IMR-90 (cell line): ENCODE measurements at regions not wholly inside any gene's neighbourhood (a gene's known extent, or its start where the extent isn't known, plus 50 kb on each side); places are given as distances from the start of the nearest gene placed in this dataset.

ENCODE experiments used
- ATAC-seq: fragments of 200-7000 bp; cut with Tn5 transposase; 2 replicates; pipeline ENCODE4 v1.9.1; 2020; ENCODE audit warnings: low read depth, mild to moderate bottlenecking, moderate library complexity
- BruUV-seq: library from RNA; stranded (reverse); fragments of 400-500 nt; replicated peaks from 2 replicates; lab custom pipeline; 2021; lab: Mats Ljungman, UMichigan
- CTCF ChIA-PET: fragments of 300-600 bp; formaldehyde crosslinking; extraction: SDS; loops from one replicate; lab custom pipeline; 2021; ENCODE audit warnings: antibody characterized with exemption; lab: Yijun Ruan, JAX
- POLR2A ChIA-PET: fragments of 300-600 bp; sonication (Branson Sonifier 250); formaldehyde crosslinking; loops from one replicate; lab custom pipeline; 2022; ENCODE audit warnings: antibody characterized with exemption; ENCODE audit not compliant: unreplicated experiment; lab: Charles Lee
- DNase-seq: peaks from one replicate; pipeline ENCODE4 v3.0.0; 2013
- H2AFZ ChIP-seq: replicated peaks from 2 replicates; pipeline ENCODE3; 2013; ENCODE audit warnings: low read length, mild to moderate bottlenecking; ENCODE audit not compliant: poor library complexity
- H2AK5ac ChIP-seq: 2 replicates; pipeline ENCODE4 v1.6.1; 2013; ENCODE audit warnings: low read depth, low read length, inconsistent platforms
- H2AK9ac ChIP-seq: replicated peaks from 2 replicates; pipeline ENCODE3; 2013; ENCODE audit warnings: mild to moderate bottlenecking, low read depth, low read length, moderate library complexity; ENCODE audit not compliant: poor library complexity
- H2BK120ac ChIP-seq: 2 replicates; pipeline ENCODE4 v1.6.1; 2013; ENCODE audit warnings: low read depth, low read length, inconsistent platforms
- H2BK15ac ChIP-seq: 3 replicates; pipeline ENCODE4 v1.6.1; 2013; ENCODE audit warnings: low read depth, low read length, inconsistent platforms
- H2BK20ac ChIP-seq: 2 replicates; pipeline ENCODE4 v1.6.1; 2013; ENCODE audit warnings: low read depth, mild to moderate bottlenecking, inconsistent platforms, low read length, moderate library complexity
- H2BK5ac ChIP-seq: 2 replicates; pipeline ENCODE4 v1.6.1; 2013; ENCODE audit warnings: mild to moderate bottlenecking, low read depth, low read length, inconsistent platforms; ENCODE audit not compliant: poor library complexity, severe bottlenecking
- H3K14ac ChIP-seq: replicated peaks from 2 replicates; pipeline ENCODE4 v1.6.1; 2013; ENCODE audit warnings: low read depth, low read length, inconsistent platforms
- H3K18ac ChIP-seq: 2 replicates; pipeline ENCODE4 v1.6.1; 2013; ENCODE audit warnings: low read depth, low read length, control low read depth
- H3K23ac ChIP-seq: 2 replicates; pipeline ENCODE4 v1.6.1; 2013; ENCODE audit warnings: low read depth, low read length, inconsistent platforms
- H3K27ac ChIP-seq: 2 replicates; pipeline ENCODE4 v1.5.1; 2013; ENCODE audit warnings: mild to moderate bottlenecking, control low read depth, low read length; ENCODE audit not compliant: insufficient read depth
- H3K27me3 ChIP-seq: 2 replicates; pipeline ENCODE4 v1.6.1; 2013; ENCODE audit warnings: low read length; ENCODE audit not compliant: control insufficient read depth, insufficient read depth
- H3K36me3 ChIP-seq: 2 replicates; pipeline ENCODE4 v1.6.1; 2013; ENCODE audit warnings: low read length, mixed read lengths; ENCODE audit not compliant: control insufficient read depth, insufficient read depth
- H3K4ac ChIP-seq: 2 replicates; pipeline ENCODE4 v1.6.1; 2013; ENCODE audit warnings: low read depth, low read length, inconsistent platforms
- H3K4me1 ChIP-seq: 2 replicates; pipeline ENCODE4 v1.6.1; 2013; ENCODE audit warnings: low read length, mixed read lengths; ENCODE audit not compliant: control insufficient read depth, insufficient read depth
- H3K4me2 ChIP-seq: 2 replicates; pipeline ENCODE4 v1.6.1; 2013; ENCODE audit warnings: low read depth, mild to moderate bottlenecking, control low read depth, low read length, moderate library complexity
- H3K4me3 ChIP-seq: 2 replicates; pipeline ENCODE4 v1.5.1; 2013; ENCODE audit warnings: low read depth, mild to moderate bottlenecking, control low read depth, low read length, moderate library complexity; ENCODE audit not compliant: insufficient read depth
- H3K56ac ChIP-seq: 2 replicates; pipeline ENCODE4 v1.6.1; 2013; ENCODE audit warnings: low read length, inconsistent platforms; ENCODE audit not compliant: insufficient read depth; ENCODE audit errors: extremely low read depth
- H3K79me1 ChIP-seq, 2 experiments: 2 replicates each; pipeline ENCODE4 v1.6.1; 2013; ENCODE audit warnings: low read length in 2 of 2, inconsistent platforms in 1 of 2, low read depth in 1 of 2
- H3K9ac ChIP-seq: 2 replicates; pipeline ENCODE4 v1.6.1; 2013; ENCODE audit warnings: low read depth, low read length, control low read depth
- H3K9me1 ChIP-seq: 2 replicates; pipeline ENCODE4 v1.6.1; 2013; ENCODE audit warnings: low read length, inconsistent platforms; ENCODE audit not compliant: insufficient read depth
- H3K9me3 ChIP-seq: 2 replicates; pipeline ENCODE4 v1.6.1; 2013; ENCODE audit warnings: low read length; ENCODE audit not compliant: control insufficient read depth, insufficient read depth
- H4K20me1 ChIP-seq: 2 replicates; pipeline ENCODE4 v1.6.1; 2013; ENCODE audit warnings: low read length, inconsistent platforms; ENCODE audit not compliant: insufficient read depth
- H4K5ac ChIP-seq: 2 replicates; pipeline ENCODE4 v1.6.1; 2013; ENCODE audit warnings: mild to moderate bottlenecking, low read depth, low read length, control low read depth
- H4K8ac ChIP-seq, 2 experiments: 2 replicates each; pipeline ENCODE4 v1.6.1; 2013; ENCODE audit warnings: low read depth in 2 of 2, low read length in 2 of 2, control low read depth in 1 of 2, inconsistent platforms in 1 of 2
- H4K91ac ChIP-seq: 2 replicates; pipeline ENCODE4 v1.6.1; 2013; ENCODE audit warnings: low read depth, low read length, inconsistent platforms; ENCODE audit not compliant: insufficient read depth
- BHLHE40 ChIP-seq: fragments of 150-350 bp; IDR thresholded peaks from 2 replicates; pipeline ENCODE4 v1.6.1; 2016; ENCODE audit warnings: mild to moderate bottlenecking, low read depth, low read length
- CEBPB ChIP-seq: IDR thresholded peaks from 2 replicates; pipeline ENCODE4 v1.6.1; 2012; ENCODE audit warnings: low read depth, low read length, improper control_type of control experiment
- CHD1 ChIP-seq: IDR thresholded peaks from 2 replicates; pipeline ENCODE4 v1.6.1; 2012; ENCODE audit warnings: low read depth, low read length, improper control_type of control experiment
- FOS ChIP-seq: fragments of 150-350 bp; IDR thresholded peaks from 2 replicates; pipeline ENCODE4 v1.6.1; 2016; ENCODE audit warnings: low read depth, low read length
- MAFK ChIP-seq: IDR thresholded peaks from 2 replicates; pipeline ENCODE4 v1.6.1; 2012; ENCODE audit warnings: low read depth, low read length, improper control_type of control experiment
- MAZ ChIP-seq: IDR thresholded peaks from 2 replicates; pipeline ENCODE4 v1.6.1; 2012; ENCODE audit warnings: low read depth, mild to moderate bottlenecking, low read length, improper control_type of control experiment, moderate library complexity, borderline replicate concordance
- MXI1 ChIP-seq: IDR thresholded peaks from 2 replicates; pipeline ENCODE4 v1.6.1; 2012; ENCODE audit warnings: low read depth, mild to moderate bottlenecking, low read length, moderate library complexity, borderline replicate concordance
- NFE2L2 ChIP-seq: fragments of 150-350 bp; IDR thresholded peaks from 2 replicates; pipeline ENCODE4 v1.6.1; 2016; ENCODE audit warnings: low read depth, mild to moderate bottlenecking, low read length
- POLR2A ChIP-seq: IDR thresholded peaks from 2 replicates; pipeline ENCODE4 v1.6.1; 2012; ENCODE audit warnings: mild to moderate bottlenecking, low read depth, low read length
- RAD21 ChIP-seq: IDR thresholded peaks from 2 replicates; pipeline ENCODE4 v1.6.1; 2012; ENCODE audit warnings: low read length, improper control_type of control experiment
- RCOR1 ChIP-seq: IDR thresholded peaks from 2 replicates; pipeline ENCODE4 v1.6.1; 2012; ENCODE audit warnings: mild to moderate bottlenecking, low read length, improper control_type of control experiment; ENCODE audit not compliant: insufficient replicate concordance
- RFX5 ChIP-seq: IDR thresholded peaks from 2 replicates; pipeline ENCODE4 v1.8.0; 2012; ENCODE audit warnings: low read depth, mild to moderate bottlenecking, low read length, moderate library complexity
- SMC3 ChIP-seq: fragments of 150-350 bp; IDR thresholded peaks from 2 replicates; pipeline ENCODE4 v1.6.1; 2016; ENCODE audit warnings: low read depth, mild to moderate bottlenecking, antibody characterized with exemption, low read length, moderate library complexity
- WGBS, 2 experiments: methylation state at CpG; one replicate each; pipeline versions ENCODE4 v1.1.5 to v1.1.7; 2013; ENCODE audit warnings: missing lambda C conversion rate in 2 of 2; ENCODE audit not compliant: insufficient read length in 1 of 2; ENCODE audit errors: extremely low coverage in 2 of 2; 5-methylcytosine and 5-hydroxymethylcytosine counted together
- dilution Hi-C: fragments of 300-500 bp; cut with HindIII; formaldehyde crosslinking; loops from one replicate; pipeline ENCODE4 v1.14.3; 2018; ENCODE audit warnings: low sequenced_read_pairs; ENCODE audit not compliant: unreplicated experiment
- in situ Hi-C: fragments of 300-500 bp; cut with MboI; formaldehyde crosslinking; loops from 3 replicates; pipeline ENCODE4 v1.14.3; 2019; ENCODE audit warnings: low sequenced_read_pairs, inconsistent platforms, mixed read lengths
- intact Hi-C: fragments of 100-400 bp; cut with micrococcal nuclease; formaldehyde crosslinking; loops from 2 replicates; pipeline ENCODE4 v1.10.0; 2022
- TF ChIP-seq, protein P1 (sequence below): fragments of 150-350 bp; IDR thresholded peaks from 2 replicates; pipeline ENCODE4 v1.6.1; 2016; ENCODE audit warnings: low read depth, mild to moderate bottlenecking, low read length, moderate library complexity, borderline replicate concordance
- TF ChIP-seq, protein P2 (sequence below): conservative IDR thresholded peaks from 2 replicates; pipeline ENCODE4 v1.5.1; 2012; ENCODE audit warnings: mild to moderate bottlenecking, low read depth, low read length, improper control_type of control experiment
- TF ChIP-seq, protein P3 (sequence below): fragments of 150-350 bp; IDR thresholded peaks from 2 replicates; pipeline ENCODE4 v1.6.1; 2017; ENCODE audit warnings: mild to moderate bottlenecking, antibody characterized with exemption, low read length, low read depth

DNA sequence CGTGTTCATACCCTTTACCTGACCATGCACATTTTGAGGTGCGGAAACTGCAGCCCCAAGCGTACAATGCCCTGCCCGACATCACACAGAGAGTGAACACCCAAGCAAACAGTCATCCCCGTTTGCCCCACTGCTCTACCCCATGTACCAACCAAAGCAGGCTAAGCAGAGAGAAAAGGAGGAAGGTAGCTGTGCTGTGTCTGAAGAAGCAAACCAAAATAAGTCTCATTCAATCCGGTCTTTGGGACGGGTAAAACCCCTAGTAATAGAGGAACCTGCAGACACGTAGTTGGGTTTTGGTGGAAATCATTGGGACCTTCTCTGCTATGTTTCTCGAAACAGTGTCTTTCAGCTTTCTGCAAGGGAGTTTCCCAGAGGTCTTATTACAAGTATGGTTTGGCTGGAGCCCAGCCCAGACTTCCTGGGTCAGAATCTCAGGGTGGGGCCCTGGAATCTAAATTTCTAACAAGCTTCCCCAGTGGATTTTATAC is 164.6 kb upstream of the HES1 start:
- Histone ChIP-seq H3K4me2 (no peak overlapping the region), H2AFZ (no peak overlapping the region), H4K20me1 (no peaks in the 10 kb centered on the region), H3K9me1 (no peaks in the 10 kb centered on the region), H2BK120ac (no peak overlapping the region), H3K4me1 (peaks cover 5% of the 10 kb centered on the region; the same call in 1 of the 2 replicates), H4K5ac (no peak overlapping the region), H3K27me3 (peaks cover 33% of the 10 kb centered on the region), H3K14ac (no peak overlapping the region), H3K4me3 (no peak overlapping the region), H3K27ac (no peak overlapping the region), H3K23ac (no peak overlapping the region), H3K4ac (no peak overlapping the region), H2AK5ac (no peak overlapping the region), H3K79me1 (no peaks in the 10 kb centered on the region), H3K36me3 (no peaks in the 10 kb centered on the region), H3K18ac (no peak overlapping the region), H4K8ac (no peak overlapping the region), H2BK5ac (no peak overlapping the region), H2BK15ac (no peak overlapping the region), H2BK20ac (no peak overlapping the region), H4K91ac (no peak overlapping the region), H2AK9ac (no peak overlapping the region), H3K9ac (no peak overlapping the region), H3K9me3 (no peaks in the 10 kb centered on the region), H3K56ac (no peak overlapping the region)
- BruUV-seq: no TSS peak
- ChIA-PET POLR2A (no interaction called here), CTCF (interaction anchor here (0.6 to 0.8 kb wide), 2 partner anchors 9 to 16 kb away, joined by 3 read pairs; no protein-coding TSS in a partner anchor)
- 87% methylated on average over 3 of the region's 9 CpGs; no CpG with 5 or more reads in 1 of the 2 experiments for WGBS, 2 experiments
- intact Hi-C loops: no loop called here
- no peak for ATAC-seq
- no peak for DNase-seq
- TF ChIP-seq RAD21 (no peak), SMC3 (no peak), RCOR1 (no peak), MAFK (no peak), MAZ (no peak), MXI1 (no peak), BHLHE40 (no peak), POLR2A (no peak), CEBPB (no peak), NFE2L2 (no peak), RFX5 (no peak), CHD1 (no peak), FOS (no peak)
- TF ChIP-seq, protein P1, sequence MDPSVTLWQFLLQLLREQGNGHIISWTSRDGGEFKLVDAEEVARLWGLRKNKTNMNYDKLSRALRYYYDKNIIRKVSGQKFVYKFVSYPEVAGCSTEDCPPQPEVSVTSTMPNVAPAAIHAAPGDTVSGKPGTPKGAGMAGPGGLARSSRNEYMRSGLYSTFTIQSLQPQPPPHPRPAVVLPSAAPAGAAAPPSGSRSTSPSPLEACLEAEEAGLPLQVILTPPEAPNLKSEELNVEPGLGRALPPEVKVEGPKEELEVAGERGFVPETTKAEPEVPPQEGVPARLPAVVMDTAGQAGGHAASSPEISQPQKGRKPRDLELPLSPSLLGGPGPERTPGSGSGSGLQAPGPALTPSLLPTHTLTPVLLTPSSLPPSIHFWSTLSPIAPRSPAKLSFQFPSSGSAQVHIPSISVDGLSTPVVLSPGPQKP: no peak
- TF ChIP-seq, protein P2, sequence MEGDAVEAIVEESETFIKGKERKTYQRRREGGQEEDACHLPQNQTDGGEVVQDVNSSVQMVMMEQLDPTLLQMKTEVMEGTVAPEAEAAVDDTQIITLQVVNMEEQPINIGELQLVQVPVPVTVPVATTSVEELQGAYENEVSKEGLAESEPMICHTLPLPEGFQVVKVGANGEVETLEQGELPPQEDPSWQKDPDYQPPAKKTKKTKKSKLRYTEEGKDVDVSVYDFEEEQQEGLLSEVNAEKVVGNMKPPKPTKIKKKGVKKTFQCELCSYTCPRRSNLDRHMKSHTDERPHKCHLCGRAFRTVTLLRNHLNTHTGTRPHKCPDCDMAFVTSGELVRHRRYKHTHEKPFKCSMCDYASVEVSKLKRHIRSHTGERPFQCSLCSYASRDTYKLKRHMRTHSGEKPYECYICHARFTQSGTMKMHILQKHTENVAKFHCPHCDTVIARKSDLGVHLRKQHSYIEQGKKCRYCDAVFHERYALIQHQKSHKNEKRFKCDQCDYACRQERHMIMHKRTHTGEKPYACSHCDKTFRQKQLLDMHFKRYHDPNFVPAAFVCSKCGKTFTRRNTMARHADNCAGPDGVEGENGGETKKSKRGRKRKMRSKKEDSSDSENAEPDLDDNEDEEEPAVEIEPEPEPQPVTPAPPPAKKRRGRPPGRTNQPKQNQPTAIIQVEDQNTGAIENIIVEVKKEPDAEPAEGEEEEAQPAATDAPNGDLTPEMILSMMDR: no peak
- TF ChIP-seq, protein P3, sequence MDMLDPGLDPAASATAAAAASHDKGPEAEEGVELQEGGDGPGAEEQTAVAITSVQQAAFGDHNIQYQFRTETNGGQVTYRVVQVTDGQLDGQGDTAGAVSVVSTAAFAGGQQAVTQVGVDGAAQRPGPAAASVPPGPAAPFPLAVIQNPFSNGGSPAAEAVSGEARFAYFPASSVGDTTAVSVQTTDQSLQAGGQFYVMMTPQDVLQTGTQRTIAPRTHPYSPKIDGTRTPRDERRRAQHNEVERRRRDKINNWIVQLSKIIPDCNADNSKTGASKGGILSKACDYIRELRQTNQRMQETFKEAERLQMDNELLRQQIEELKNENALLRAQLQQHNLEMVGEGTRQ: no peak
- dilution Hi-C loops: no loop called here
- in situ Hi-C loops: no loop called here
